ENCODE measurements at regions not wholly inside any gene's neighbourhood (a gene's known extent, or its start where the extent isn't known, plus 50 kb on each side); places are given as distances from the start of the nearest gene placed in this dataset.
"Not testable (repeated sequence)": the region's sequence is repeated elsewhere in the genome, so short reads cannot be mapped to it uniquely, and the experiment has no call there.

DNA sequence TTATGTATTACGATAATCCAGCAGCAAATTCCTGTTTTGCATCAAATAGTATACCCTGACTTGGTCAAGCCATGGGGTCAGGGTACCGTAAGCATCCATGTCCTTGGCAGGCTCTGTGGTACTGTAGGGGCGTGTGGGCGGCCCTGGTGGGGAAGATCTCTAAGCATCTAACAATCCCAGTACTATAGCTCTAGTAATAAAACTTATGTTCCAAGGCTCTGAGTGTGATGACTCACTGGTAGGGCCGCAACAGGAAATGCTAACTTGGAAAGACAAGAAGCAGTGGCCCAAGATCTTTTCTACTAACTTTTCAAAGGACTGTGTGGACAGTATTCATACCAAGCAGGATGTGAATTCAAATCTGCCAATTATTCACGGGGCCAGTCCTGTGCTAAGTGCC, 63.8 kb downstream of the CLEC18A start:
- DNase-seq (ENCODE audit: extremely low read depth in 1 of 2, low read depth in 1 of 2), result not testable (repeated sequence)

- not testable (repeated sequence) for DNase-seq (ENCODE audit: extremely low read depth in 1 of 2, low read depth in 1 of 2)
Observed at GRCh38 chr16:70016751-70017150, 65.6 kb downstream of the CLEC18A start.

- DNase-seq (ENCODE audit: extremely low read depth in 1 of 2, low read depth in 1 of 2), result peak in 1 of 2 donors; percentile 14
Observed at GRCh38 chr16:70018254-70018653, 67.1 kb downstream of the CLEC18A start.

DNA sequence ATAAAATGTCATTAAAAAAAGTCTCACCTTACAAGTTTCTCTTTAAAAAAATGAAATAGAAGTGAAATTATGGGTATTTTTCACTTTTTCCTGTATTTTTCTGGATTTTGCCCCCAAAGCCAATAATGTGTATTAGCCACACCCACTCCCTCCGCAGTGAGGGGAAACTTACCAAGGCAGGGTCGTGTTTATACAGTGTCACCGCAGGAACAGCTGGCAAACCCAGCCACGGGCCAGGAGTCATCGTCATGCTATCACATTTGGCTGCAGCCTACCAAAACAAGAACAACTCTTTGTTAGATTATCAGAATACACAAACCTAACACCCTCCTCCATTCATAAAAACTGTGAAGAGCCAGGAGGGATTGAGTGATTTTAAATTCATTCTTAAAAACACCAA, 72.1 kb downstream of the CLEC18A start:
- DNase-seq (ENCODE audit: extremely low read depth in 1 of 2, low read depth in 1 of 2), result not testable (repeated sequence)

- DNase-seq (ENCODE audit: extremely low read depth in 1 of 2, low read depth in 1 of 2), result not testable (repeated sequence)
Observed at GRCh38 chr16:70023956-70024355, 72.8 kb downstream of the CLEC18A start.

DNA sequence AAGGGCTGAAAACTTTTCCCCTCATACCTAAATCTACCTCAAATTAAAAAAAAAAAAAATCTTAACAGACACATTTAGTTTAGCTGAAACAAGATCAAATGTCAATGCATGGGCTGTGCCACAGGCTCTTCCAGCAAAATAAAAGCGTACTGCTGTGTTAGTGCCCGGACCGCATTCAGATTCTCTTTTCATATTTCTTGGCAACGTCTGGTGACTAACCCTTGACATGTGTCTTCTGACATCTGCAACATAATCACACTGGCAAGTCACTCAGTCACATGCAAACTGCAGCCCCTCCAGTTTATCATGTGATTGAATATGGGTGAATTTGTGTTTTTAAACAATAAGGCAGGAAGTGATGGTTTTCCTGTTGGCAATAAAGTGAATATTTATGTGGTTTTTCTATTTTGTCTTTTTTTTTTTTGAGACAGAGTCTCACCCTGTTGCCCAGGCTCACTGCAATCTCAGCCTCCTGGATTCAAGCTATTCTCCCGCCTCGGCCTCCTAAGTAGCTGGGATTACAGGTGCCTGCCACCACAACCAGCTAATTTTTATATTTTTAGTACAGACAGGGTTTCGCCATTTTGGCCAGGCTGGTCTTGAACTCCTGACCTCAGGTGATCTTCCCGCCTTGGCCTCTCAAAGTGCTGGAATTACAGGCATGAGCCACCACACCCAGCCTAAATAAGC, 75.2 kb downstream of the CLEC18A start:
- peak in 1 of 2 donors; percentile 3 for DNase-seq (ENCODE audit: extremely low read depth in 1 of 2, low read depth in 1 of 2)

- DNase-seq (ENCODE audit: extremely low read depth in 1 of 2, low read depth in 1 of 2), result not testable (repeated sequence)
Observed at GRCh38 chr16:70032906-70033305, 81.2 kb upstream of the PDPR start.

GRCh38 chr16:70037913-70038312, 76.2 kb upstream of the PDPR start:
- DNase-seq (ENCODE audit: extremely low read depth in 1 of 2, low read depth in 1 of 2), result not testable (repeated sequence)

DNA sequence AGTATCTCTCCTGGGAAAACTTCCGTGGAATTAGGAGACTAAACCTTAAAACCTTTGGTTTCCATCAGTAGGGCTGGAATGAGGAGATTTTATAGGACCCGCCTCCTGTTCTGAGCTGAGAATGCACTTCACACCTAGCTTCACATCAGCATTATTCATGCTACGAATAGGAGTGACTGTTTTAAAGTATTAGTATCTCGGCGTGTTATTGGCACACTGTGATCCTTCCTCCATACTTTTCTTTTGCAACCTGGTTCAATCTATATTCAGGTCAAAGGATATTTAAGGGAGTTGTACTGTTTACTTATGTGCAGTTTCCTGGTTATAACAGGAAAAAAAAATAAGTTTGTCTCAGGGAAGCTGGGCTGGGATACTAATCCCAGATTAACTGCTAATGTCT, 73.6 kb upstream of the PDPR start:
- DNase-seq (ENCODE audit: extremely low read depth in 1 of 2, low read depth in 1 of 2), result not testable (repeated sequence)

- DNase-seq (ENCODE audit: extremely low read depth in 1 of 2, low read depth in 1 of 2), result not testable (repeated sequence)
Observed at GRCh38 chr16:70043538-70044067, 70.5 kb upstream of the PDPR start.

GRCh38 chr16:70046560-70046959, 67.6 kb upstream of the PDPR start:
- not testable (repeated sequence) for DNase-seq (ENCODE audit: extremely low read depth in 1 of 2, low read depth in 1 of 2)

DNA sequence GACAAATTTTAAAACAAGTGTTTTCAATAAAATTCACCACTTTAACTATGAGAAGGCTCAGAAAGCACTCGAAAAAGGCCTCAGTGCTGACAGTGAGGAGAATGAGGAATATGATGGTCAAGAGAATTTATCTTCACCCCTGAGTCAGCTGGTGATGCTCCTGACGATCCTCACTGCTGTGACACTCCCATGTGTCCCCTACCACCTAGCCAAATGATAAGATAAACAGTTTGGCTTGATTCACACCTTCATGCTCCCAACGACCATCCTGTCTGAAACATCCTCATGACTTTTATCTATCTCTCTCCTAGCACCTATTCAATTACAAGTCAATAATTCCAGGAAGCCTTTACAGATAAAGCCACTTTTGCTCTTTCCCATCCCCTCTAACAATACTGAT, 66.0 kb upstream of the PDPR start:
- not testable (repeated sequence) for DNase-seq (ENCODE audit: extremely low read depth in 1 of 2, low read depth in 1 of 2)

GRCh38 chr16:70058056-70058455, 56.1 kb upstream of the PDPR start:
- DNase-seq (ENCODE audit: extremely low read depth in 1 of 2, low read depth in 1 of 2), result not testable (repeated sequence)

GRCh38 chr16:70059429-70059828, 54.7 kb upstream of the PDPR start:
- DNase-seq (ENCODE audit: extremely low read depth in 1 of 2, low read depth in 1 of 2), result not testable (repeated sequence)

DNA sequence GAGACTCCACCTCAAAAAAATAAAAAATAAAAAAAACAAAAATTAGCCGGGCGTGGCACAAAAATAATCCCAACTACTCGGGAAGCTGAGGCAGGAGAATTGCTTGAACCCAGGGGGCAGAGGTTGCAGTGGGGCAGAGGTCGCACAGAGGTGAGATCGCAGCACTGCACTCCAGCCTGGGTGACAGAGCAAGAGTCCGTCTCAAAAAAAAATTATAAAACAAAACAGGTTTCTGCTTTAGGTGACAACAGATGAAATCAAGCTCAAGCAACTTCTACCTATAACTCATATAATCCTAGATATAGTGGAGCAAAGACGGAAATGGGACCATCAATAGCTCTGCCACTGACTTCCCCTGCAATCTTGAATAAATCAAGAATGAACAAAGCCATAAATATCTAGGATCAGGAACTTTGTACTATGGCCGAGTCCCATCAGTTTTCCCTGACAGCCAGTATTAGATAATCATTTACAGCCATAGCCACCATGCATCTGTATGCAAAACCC, 53.6 kb upstream of the PDPR start:
- DNase-seq (ENCODE audit: extremely low read depth in 1 of 2, low read depth in 1 of 2), result not testable (repeated sequence)

DNA sequence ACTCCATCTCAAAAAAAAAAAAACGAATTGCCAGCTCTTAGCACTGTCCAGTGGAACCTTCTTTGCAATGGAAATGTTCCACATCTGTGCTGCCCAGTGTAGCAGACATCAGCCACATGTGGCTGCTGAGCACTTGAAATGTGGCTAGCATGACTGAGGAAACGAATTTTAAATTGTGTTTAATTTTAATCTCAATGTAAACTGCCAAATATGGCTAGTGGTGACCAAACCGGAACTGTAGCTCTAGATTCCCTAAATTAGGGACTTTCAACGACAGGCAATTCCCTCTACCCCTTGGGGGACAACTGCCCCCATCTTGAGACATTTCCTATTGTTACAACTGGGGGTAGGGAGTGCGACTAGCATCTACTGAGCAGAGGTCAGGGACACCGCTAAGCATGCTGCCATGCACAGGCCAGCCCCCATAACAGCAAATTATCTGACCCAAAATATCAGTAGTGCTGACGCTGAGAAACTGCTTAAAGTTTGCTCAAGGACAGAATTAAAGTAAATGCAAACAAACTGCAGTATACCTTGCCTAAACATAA, 52.4 kb upstream of the PDPR start:
- not testable (repeated sequence) for DNase-seq (ENCODE audit: extremely low read depth in 1 of 2, low read depth in 1 of 2)

DNA sequence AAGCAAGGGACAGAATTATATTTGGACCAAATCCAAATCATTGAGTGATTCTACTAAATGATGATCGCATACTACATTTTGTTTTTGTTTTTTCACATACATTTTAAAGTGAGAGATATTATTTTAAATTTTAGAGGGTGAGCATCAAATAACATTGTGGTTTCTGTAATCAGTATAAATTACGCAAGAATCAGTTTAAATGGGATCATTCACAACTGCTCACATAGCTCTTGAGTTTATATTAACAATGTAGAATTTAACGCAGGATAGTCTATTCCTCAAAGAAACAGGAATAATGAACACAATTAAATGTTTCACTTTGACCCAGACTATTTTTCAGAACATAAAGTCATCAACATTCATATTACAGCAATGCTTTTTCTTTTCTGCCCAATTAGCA, 51.2 kb upstream of the PDPR start:
- DNase-seq (ENCODE audit: extremely low read depth in 1 of 2, low read depth in 1 of 2), result not testable (repeated sequence)
